NT2/D1 (cell line): ENCODE measurements at regions not wholly inside any gene's neighbourhood (a gene's known extent, or its start where the extent isn't known, plus 50 kb on each side); places are given as distances from the start of the nearest gene placed in this dataset.
"Not testable (repeated sequence)": the region's sequence is repeated elsewhere in the genome, so short reads cannot be mapped to it uniquely, and the experiment has no call there.

Experiments
- SUZ12 ChIP-seq: IDR thresholded peaks from 2 replicates; pipeline ENCODE4 v1.6.1; 2011; ENCODE audit not compliant: insufficient read length, insufficient read depth; ENCODE audit errors: extremely low read depth
- YY1 ChIP-seq: IDR thresholded peaks from 2 replicates; pipeline ENCODE4 v1.6.1; 2011; ENCODE audit not compliant: insufficient read length, insufficient read depth
- ZNF274 ChIP-seq: IDR thresholded peaks from 2 replicates; pipeline ENCODE4 v1.6.1; 2011; ENCODE audit warnings: mild to moderate bottlenecking, low read depth, low read length

- TF ChIP-seq YY1, ZNF274, SUZ12: not testable (repeated sequence)
These were observed 66.4 kb downstream of the PROP1 start for GRCh38 chr5:177929618-177930017.
